Loucy (cell line): ENCODE measurements at regions not wholly inside any gene's neighbourhood (a gene's known extent, or its start where the extent isn't known, plus 50 kb on each side); places are given as distances from the start of the nearest gene placed in this dataset.

Experiments used
- CTCF ChIP-seq: fragments of 200-600 bp; sonication (generic); conservative IDR thresholded peaks from 2 replicates; pipeline ENCODE4 v1.5.1; 2014; ENCODE audit warnings: mild to moderate bottlenecking, antibody characterized with exemption, low read length
- EZH2phosphoT487 ChIP-seq: fragments of 200-600 bp; IDR thresholded peaks from 2 replicates; pipeline ENCODE4 v1.6.1; 2018; ENCODE audit warnings: antibody characterized with exemption, mild to moderate bottlenecking, moderate library complexity, borderline replicate concordance

GRCh38 chr7:24082826-24083225 lies 201.2 kb upstream of the NPY start:
- TF ChIP-seq CTCF = no peak
- no peak for TF ChIP-seq EZH2phosphoT487
